GM04504 (cell line): ENCODE measurements at regions not wholly inside any gene's neighbourhood (a gene's known extent, or its start where the extent isn't known, plus 50 kb on each side); places are given as distances from the start of the nearest gene placed in this dataset.

Experiments
- DNase-seq: peaks from one replicate; pipeline ENCODE4 v3.0.0-alpha.2; 2012; ENCODE audit warnings: low read depth

- no peak for DNase-seq
Measured at GRCh38 chr1:198864695-198865094, 225.9 kb downstream of the PTPRC start.

- DNase-seq: no peak
Measured at GRCh38 chr1:198865319-198865718, 226.5 kb downstream of the PTPRC start.

GRCh38 chr1:198867182-198867581, 228.3 kb downstream of the PTPRC start:
- DNase-seq: no peak

- no peak for DNase-seq
Measured at GRCh38 chr1:198873696-198874230, 234.9 kb downstream of the PTPRC start.

- DNase-seq: no peak
Measured at GRCh38 chr1:198876371-198876871, 237.6 kb downstream of the PTPRC start.

GRCh38 chr1:198878566-198878965, 239.7 kb downstream of the PTPRC start:
- DNase-seq: no peak

- no peak for DNase-seq
Measured at GRCh38 chr1:198879711-198880306, 241.0 kb downstream of the PTPRC start.

- no peak for DNase-seq
Measured at GRCh38 chr1:198880397-198880796, 241.6 kb downstream of the PTPRC start.

GRCh38 chr1:198880818-198881597, 242.2 kb downstream of the PTPRC start:
- DNase-seq: peak; percentile 85

- no peak for DNase-seq
Measured at GRCh38 chr1:198883184-198883583, 244.3 kb downstream of the PTPRC start.

- no peak for DNase-seq
Measured at GRCh38 chr1:198887866-198888265, 249.0 kb downstream of the PTPRC start.

GRCh38 chr1:198888379-198888943, 249.6 kb downstream of the PTPRC start:
- no peak for DNase-seq

GRCh38 chr1:198889101-198889500, 250.3 kb downstream of the PTPRC start:
- DNase-seq: no peak

- no peak for DNase-seq
Measured at GRCh38 chr1:198889749-198890148, 250.9 kb downstream of the PTPRC start.

GRCh38 chr1:198890214-198890930, 251.5 kb downstream of the PTPRC start:
- DNase-seq: no peak

- no peak for DNase-seq
Measured at GRCh38 chr1:198892065-198892464, 253.2 kb downstream of the PTPRC start.

- DNase-seq: no peak
Measured at GRCh38 chr1:198893141-198893540, 254.3 kb downstream of the PTPRC start.

- no peak for DNase-seq
Measured at GRCh38 chr1:198893763-198894444, 255.1 kb downstream of the PTPRC start.

- DNase-seq: no peak
Measured at GRCh38 chr1:198901266-198901665, 262.4 kb downstream of the PTPRC start.

GRCh38 chr1:198902655-198903054, 263.8 kb downstream of the PTPRC start:
- DNase-seq: no peak

- no peak for DNase-seq
Measured at GRCh38 chr1:198903203-198903602, 264.4 kb downstream of the PTPRC start.

- DNase-seq: no peak
Measured at GRCh38 chr1:198903621-198904020, 264.8 kb downstream of the PTPRC start.
